ENCODE measurements at regions not wholly inside any gene's neighbourhood (a gene's known extent, or its start where the extent isn't known, plus 50 kb on each side); places are given as distances from the start of the nearest gene placed in this dataset.
"Not testable (repeated sequence)": the region's sequence is repeated elsewhere in the genome, so short reads cannot be mapped to it uniquely, and the experiment has no call there.

DNA sequence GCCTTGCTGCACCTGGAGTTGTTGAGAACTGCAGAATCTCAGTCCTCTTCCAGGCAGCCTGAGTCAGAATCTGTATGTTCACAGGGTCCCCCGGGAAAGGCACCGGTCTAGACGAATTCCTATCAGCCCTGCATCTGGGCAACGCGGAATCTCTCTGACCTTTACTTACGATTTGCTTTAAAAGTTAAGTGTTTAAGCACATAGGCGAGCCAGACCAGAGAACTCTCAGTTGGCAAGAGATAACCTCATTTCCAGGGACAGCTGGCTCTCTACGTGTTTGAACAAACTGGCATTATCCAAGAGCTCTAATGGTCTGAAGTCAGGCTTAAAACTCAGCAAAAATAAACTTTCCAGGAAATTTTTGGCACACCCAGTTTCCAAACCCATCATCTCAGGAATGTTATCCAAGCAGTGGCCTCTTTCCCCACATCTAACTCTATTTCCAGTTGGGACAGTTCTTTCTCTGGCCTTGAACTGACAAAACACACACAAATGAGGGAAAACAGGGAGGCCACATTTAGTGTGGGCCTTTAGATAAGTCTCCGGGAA lies 53.4 kb downstream of the HES1 start:
- no peak for DNase-seq

GRCh38 chr3:194191850-194192249 lies 55.9 kb downstream of the HES1 start:
- DNase-seq: not testable (repeated sequence)

DNA sequence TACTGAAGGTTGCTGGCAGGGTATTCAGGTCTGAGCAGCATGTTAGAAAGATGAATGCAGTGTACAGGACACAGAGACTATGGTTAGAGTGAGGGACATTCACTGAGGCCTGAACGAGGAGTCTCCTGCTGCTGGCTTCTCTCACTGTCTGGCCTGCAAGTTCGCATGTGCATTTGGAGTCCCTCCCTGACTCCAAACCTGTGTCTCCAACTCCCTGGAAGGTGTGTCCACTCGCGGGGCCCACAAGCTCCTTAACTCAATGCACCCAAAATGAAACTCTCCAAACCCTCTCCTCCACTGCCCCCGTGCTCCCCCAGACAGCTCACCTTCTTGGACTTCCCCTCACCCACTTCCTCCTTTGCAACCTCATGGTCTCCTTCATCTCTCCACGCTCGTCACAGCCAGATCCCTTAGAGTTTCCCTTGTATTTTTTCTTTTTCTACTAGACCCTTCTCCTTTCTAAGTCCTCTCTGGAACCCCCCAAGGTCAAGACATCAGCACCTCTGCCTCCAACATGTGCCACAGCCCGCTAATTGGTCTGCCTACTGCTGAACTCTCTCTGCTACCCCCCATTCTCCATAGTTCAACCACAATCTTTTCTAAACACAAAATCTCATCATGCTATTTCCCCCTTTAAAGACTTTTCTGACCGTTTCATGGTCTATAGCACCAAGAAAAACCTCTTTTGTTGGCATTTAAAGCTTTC lies 58.3 kb downstream of the HES1 start:
- DNase-seq: no peak

GRCh38 chr3:194194757-194195085 lies 58.8 kb downstream of the HES1 start:
- DNase-seq: no peak

DNA sequence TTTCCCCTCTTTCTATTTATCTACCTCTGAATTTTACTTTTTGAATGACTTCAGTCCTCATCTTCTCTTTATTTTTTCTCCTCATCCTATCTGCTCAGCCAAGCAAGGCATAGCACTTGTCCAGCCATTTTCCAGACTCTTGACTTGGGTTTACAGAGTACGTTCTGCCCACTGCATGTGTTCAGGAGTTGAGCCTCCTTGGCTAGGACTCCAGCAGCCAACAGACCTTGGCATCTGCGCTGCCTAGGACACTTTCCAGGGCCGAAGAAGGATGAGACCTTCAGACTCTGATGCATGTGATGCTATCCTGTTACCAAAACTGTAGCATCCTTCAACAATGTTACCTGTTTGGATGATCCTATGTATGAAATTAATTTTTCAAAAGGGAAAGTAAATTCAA lies 59.7 kb downstream of the HES1 start:
- DNase-seq: no peak

DNA sequence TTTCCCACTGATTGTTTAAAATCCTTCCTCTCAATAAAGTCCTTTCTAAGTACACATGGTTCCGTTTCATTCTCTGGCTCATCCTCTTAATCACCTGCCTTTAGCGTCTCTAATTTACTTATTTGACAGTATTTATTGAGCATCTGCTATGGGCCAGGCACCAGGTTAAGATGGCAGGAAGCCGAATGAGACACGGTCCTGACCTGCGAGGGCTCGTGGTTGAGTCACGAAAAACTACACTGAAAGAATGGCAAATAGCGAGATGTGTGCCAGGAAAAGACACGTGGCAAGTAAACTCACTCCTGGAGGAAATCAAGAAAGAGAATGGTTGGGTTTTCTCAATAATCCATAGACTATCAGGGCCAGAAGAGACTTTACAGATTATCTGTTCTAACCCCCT lies 60.9 kb downstream of the HES1 start:
- DNase-seq: no peak

GRCh38 chr3:194197396-194197960 lies 61.5 kb downstream of the HES1 start:
- DNase-seq: no peak

- no peak for DNase-seq
Observed at GRCh38 chr3:194197981-194198695, 62.2 kb downstream of the HES1 start.

GRCh38 chr3:194198938-194199337 lies 63.0 kb downstream of the HES1 start:
- DNase-seq: no peak

GRCh38 chr3:194200422-194201081 lies 64.6 kb downstream of the HES1 start:
- no peak for DNase-seq

DNA sequence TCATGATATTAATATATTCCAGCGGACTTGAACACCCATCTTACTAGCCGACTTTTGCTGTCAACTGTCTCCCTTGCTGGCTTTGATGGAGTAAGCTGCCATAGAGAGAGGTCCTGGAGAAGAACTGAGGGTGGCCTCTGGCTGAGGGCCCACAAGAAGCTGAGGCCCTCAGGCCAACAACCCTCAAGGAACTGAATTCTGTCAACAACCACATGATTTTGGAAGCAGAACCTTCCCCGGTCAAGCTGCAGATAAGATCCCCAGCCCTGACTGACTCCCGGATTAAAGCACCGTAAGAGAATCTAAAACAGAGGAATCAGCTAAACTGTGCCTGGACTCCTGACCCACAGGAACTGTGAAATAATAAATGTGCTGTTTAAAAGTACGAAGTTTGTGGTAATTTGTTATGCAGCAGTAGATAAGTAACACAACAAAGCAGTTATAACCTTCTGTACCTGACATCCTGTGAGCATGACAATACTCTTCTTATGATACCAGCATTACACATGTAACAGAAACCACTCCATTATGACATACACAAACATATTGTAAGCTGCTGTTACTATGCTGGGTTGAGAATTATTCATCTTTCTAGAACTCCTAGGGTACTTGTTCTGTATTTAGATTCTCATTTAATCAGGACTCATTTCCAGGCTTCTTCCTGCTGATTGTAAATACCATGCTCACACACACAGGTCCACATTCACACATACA lies 66.2 kb downstream of the HES1 start:
- no peak for DNase-seq

DNA sequence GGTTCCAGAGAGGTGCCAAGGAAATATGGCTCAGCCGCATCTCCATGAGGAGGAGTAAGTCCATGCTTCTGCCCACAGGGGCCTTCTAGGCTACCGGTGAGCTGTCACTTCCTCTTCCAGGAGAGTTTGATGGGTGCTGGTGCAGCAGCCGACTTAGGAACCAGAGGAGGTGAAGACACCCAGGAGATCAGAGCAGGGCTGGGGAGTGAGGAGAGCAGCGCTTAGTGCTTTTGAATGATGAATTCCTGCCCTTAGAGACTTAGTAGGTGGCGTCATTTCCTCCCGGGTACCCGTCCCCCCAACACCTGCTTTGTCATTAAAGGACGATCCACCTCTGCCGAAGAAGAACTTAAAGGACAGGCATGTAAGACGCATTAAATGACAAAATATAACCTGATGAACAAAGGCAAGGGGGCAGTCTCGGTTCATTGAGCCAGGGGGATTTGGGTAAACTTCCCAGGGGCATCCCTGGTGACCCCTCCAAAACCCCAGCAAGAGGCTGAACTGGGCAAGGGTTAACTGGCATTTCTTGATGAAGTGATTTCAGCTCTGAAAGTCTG lies 67.6 kb downstream of the HES1 start:
- no peak for DNase-seq

- DNase-seq: peak; percentile 49
Observed at GRCh38 chr3:194204042-194204987, 68.4 kb downstream of the HES1 start.

DNA sequence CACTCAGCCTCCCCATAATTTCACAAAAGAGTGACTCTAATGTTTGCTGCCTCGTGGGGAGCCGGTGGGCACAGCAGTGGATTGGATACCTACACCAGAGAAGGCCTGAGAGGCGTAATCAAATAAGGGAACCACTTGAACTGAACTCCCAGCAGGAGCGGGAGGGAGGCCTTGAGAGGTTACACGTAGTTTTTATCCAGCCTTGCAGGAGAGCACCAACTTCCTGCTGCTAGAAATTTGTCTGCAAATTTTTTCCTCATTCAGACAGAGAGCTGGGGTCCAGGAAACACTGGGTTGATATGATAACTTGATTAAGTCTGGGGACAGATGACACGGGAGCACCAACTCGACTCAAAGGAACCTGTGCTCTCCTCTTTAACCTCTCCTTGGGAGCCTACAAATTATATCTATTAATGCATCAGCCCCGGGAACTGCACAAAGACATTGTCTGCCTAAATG lies 69.8 kb downstream of the HES1 start:
- DNase-seq: peak; percentile 74

GRCh38 chr3:194206320-194206719 lies 70.4 kb downstream of the HES1 start:
- no peak for DNase-seq

GRCh38 chr3:194208709-194209108 lies 72.8 kb downstream of the HES1 start:
- DNase-seq: no peak

DNA sequence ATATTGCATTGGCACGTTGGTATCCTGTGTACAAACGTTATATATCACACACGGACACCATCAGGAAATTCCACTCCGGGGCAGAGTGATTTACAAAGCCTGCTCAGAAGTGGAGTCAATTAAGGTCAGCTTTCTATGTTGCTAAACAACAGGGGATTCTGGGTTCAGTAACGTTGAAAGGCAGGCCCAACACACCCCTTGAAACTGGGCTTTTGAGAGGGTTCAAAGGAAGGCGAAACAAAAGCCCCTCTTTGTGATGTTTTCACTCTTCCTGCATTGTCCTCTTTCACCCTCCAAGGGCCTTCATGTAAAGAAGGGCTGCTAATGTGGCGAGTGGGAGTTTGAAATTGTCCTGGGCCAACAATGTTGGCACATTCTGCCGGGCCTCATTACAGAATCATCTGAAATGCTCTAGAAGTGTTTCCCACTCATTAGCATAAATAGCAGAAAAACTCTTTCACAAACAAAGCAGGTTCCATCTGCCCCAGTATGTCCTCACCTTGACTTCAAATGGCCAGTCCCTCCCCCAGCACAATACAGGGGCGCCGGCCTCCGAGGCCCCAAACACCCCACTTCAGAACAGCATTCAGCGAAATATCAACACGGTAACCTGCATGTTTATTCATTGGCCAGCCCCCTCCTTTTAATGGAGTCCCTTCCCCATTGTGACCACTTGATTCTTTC lies 76.4 kb downstream of the HES1 start:
- no peak for DNase-seq

DNA sequence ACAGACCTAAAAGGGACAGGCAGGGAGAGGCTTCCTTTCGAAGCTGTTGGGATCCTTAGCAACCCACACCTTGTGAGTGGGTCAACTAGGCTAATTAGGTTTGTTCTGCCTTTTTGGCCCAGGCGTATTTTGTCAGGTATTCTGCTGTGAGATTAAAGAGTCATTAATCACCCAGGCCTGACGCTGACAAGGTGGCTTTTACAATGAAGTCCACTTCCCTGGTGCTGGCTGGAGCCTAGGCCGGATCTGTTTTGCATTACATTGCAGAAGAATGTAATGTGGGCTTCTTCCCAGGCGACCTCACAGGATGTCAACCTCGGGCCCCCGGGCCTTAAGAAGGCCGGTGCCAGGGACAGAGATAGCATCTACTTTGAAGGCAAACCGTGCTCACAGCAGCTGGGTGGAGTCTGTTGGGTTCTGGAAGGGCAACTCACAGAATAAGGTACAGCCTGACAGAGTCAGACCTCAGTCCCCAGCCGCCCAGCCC lies 76.9 kb downstream of the HES1 start:
- no peak for DNase-seq

GRCh38 chr3:194215392-194215791 lies 79.4 kb downstream of the HES1 start:
- no peak for DNase-seq

- no peak for DNase-seq
Observed at GRCh38 chr3:194218646-194219453, 82.9 kb downstream of the HES1 start.
